GM23338 (cell line): ENCODE measurements at regions not wholly inside any gene's neighbourhood (a gene's known extent, or its start where the extent isn't known, plus 50 kb on each side); places are given as distances from the start of the nearest gene placed in this dataset.

Experiments
- CTCF ChIP-seq, 2 experiments: fragments of 200-600 bp in 1 of 2; sonication (generic) in 1 of 2; conservative IDR thresholded peaks; 2 replicates each; pipeline versions ENCODE4 v1.5.1 to v1.6.1; 2016 to 2017; ENCODE audit warnings: antibody characterized with exemption in 2 of 2, low read depth in 2 of 2, mild to moderate bottlenecking in 2 of 2, moderate library complexity in 1 of 2
- EZH2 ChIP-seq: fragments of 200-600 bp; sonication (generic); IDR thresholded peaks from one replicate; pipeline ENCODE4 v1.8.0; 2017; ENCODE audit warnings: antibody characterized with exemption, mild to moderate bottlenecking, low read depth; ENCODE audit not compliant: unreplicated experiment

DNA sequence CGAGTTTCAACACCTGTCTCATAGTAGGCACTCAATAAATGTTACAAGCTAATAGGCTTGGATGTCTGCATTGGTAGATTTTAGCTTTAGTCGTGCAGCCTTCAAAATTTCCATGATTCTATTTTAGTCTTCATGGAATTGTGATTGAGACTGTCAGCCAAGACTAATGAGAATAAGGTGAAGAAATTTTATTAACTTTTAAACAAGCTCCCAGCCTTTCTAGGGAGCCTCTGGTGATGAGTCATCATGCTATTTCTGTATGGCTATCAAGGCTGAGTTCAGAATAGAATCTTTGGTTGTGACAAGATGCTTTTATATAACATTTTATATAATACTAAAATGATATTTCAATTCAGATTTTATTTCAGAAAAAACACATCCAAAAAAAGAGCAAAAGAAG is 685.8 kb downstream of the GABRG1 start:
- TF ChIP-seq CTCF (conservative IDR thresholded peaks at IDR 0.05; ENCODE audit: low read depth in 2 of 2) (no peak), EZH2 (no peak)
